DOHH2 (cell line): ENCODE measurements at regions not wholly inside any gene's neighbourhood (a gene's known extent, or its start where the extent isn't known, plus 50 kb on each side); places are given as distances from the start of the nearest gene placed in this dataset.

Experiments used
- H3F3A ChIP-seq: fragments of 200-600 bp; sonication (generic), shearing (Covaris generic); 2 replicates; pipeline ENCODE4 v1.6.0; 2016; ENCODE audit warnings: antibody characterized with exemption, mild to moderate bottlenecking; ENCODE audit not compliant: control insufficient read depth, insufficient read depth
- H3K27ac ChIP-seq: fragments of 200-600 bp; sonication (generic); 2 replicates; pipeline ENCODE4 v1.5.1; 2014; ENCODE audit warnings: low read depth, mild to moderate bottlenecking, low read length, moderate library complexity
- H3K27me3 ChIP-seq: fragments of 200-600 bp; sonication (generic); 2 replicates; pipeline ENCODE4 v1.6.1; 2014; ENCODE audit warnings: mild to moderate bottlenecking, low read length, mixed read lengths; ENCODE audit not compliant: control insufficient read depth
- H3K36me3 ChIP-seq: fragments of 200-600 bp; sonication (generic); 2 replicates; pipeline ENCODE4 v1.6.1; 2014; ENCODE audit warnings: mild to moderate bottlenecking, low read length, moderate library complexity, mixed read lengths; ENCODE audit not compliant: control insufficient read depth
- H3K4me1 ChIP-seq: fragments of 200-600 bp; sonication (generic); 2 replicates; pipeline ENCODE4 v1.6.1; 2014; ENCODE audit warnings: mild to moderate bottlenecking, low read length, mixed read lengths; ENCODE audit not compliant: control insufficient read depth
- H3K4me2 ChIP-seq: fragments of 200-600 bp; sonication (generic); 2 replicates; pipeline ENCODE4 v1.6.0; 2014; ENCODE audit warnings: mild to moderate bottlenecking, low read length, moderate library complexity
- H3K4me3 ChIP-seq: fragments of 200-600 bp; sonication (generic); 2 replicates; pipeline ENCODE4 v1.5.1; 2014; ENCODE audit warnings: mild to moderate bottlenecking, low read length, mixed read lengths
- H3K79me2 ChIP-seq: fragments of 200-600 bp; sonication (generic); 2 replicates; pipeline ENCODE4 v1.6.1; 2014; ENCODE audit warnings: mild to moderate bottlenecking, low read length, mixed read lengths; ENCODE audit not compliant: control insufficient read depth
- H3K9me2 ChIP-seq: fragments of 200-600 bp; sonication (generic); replicated peaks from 2 replicates; pipeline ENCODE4 v1.6.1; 2014; ENCODE audit warnings: mild to moderate bottlenecking, low read length, mixed read lengths; ENCODE audit not compliant: control insufficient read depth
- H3K9me3 ChIP-seq: fragments of 200-600 bp; sonication (generic); 2 replicates; pipeline ENCODE4 v1.6.1; 2014; ENCODE audit warnings: antibody characterized with exemption, low read length, mixed read lengths; ENCODE audit not compliant: control insufficient read depth, insufficient read depth
- H4K20me1 ChIP-seq: fragments of 200-600 bp; sonication (generic); 2 replicates; pipeline ENCODE4 v1.6.0; 2014; ENCODE audit warnings: low read depth, mild to moderate bottlenecking, antibody characterized with exemption, low read length, moderate library complexity; ENCODE audit not compliant: control insufficient read depth, insufficient read depth
- CTCF ChIP-seq: fragments of 200-600 bp; sonication (generic); IDR thresholded peaks from one replicate; pipeline ENCODE4 v1.5.1; 2014; ENCODE audit warnings: antibody characterized with exemption, mild to moderate bottlenecking, low read depth, low read length; ENCODE audit not compliant: poor library complexity, severe bottlenecking
- EZH2phosphoT487 ChIP-seq: fragments of 200-600 bp; sonication (generic); IDR thresholded peaks from 2 replicates; pipeline ENCODE4 v1.6.1; 2017; ENCODE audit warnings: borderline replicate concordance, mild to moderate bottlenecking, antibody characterized with exemption, low read length, moderate library complexity, mixed read lengths

GRCh38 chr14:38884109-38884508 is 218.9 kb downstream of the SEC23A start:
- no peaks in the 10 kb centered on the region for H3K9me3 ChIP-seq
- H3K4me2 ChIP-seq = no peak overlapping the region
- no peak overlapping the region for H3K4me3 ChIP-seq
- H3K4me1 ChIP-seq = no peaks in the 10 kb centered on the region
- no peaks in the 10 kb centered on the region for H3K27me3 ChIP-seq
- no peaks in the 10 kb centered on the region for H4K20me1 ChIP-seq
- TF ChIP-seq CTCF (no peak), EZH2phosphoT487 (no peak)
- H3K79me2 ChIP-seq = no peaks in the 10 kb centered on the region
- no peak overlapping the region for H3K27ac ChIP-seq
- no peaks in the 10 kb centered on the region for H3K9me2 ChIP-seq
- H3K36me3 ChIP-seq = no peaks in the 10 kb centered on the region
- H3F3A ChIP-seq = no peaks in the 10 kb centered on the region

GRCh38 chr14:38883127-38883526 is 219.9 kb downstream of the SEC23A start:
- Histone ChIP-seq H3K4me3 (no peak overlapping the region), H3K9me2 (no peaks in the 10 kb centered on the region), H3K27me3 (no peaks in the 10 kb centered on the region), H4K20me1 (no peaks in the 10 kb centered on the region), H3F3A (no peaks in the 10 kb centered on the region), H3K79me2 (no peaks in the 10 kb centered on the region), H3K36me3 (no peaks in the 10 kb centered on the region), H3K27ac (no peak overlapping the region), H3K4me1 (no peaks in the 10 kb centered on the region), H3K9me3 (no peaks in the 10 kb centered on the region), H3K4me2 (no peak overlapping the region)
- TF ChIP-seq EZH2phosphoT487 (no peak), CTCF (no peak)

GRCh38 chr14:38882533-38882932 is 220.5 kb downstream of the SEC23A start:
- Histone ChIP-seq H3K4me1 (no peaks in the 10 kb centered on the region), H3F3A (no peaks in the 10 kb centered on the region), H3K79me2 (no peaks in the 10 kb centered on the region), H3K27ac (no peak overlapping the region), H3K36me3 (no peaks in the 10 kb centered on the region), H3K4me3 (no peak overlapping the region), H4K20me1 (no peaks in the 10 kb centered on the region), H3K9me2 (no peaks in the 10 kb centered on the region), H3K9me3 (no peaks in the 10 kb centered on the region), H3K27me3 (0 out of 2 replicates have a peak, but pooled peaks cover 3% of the 10 kb centered on the region), H3K4me2 (no peak overlapping the region)
- no peak for TF ChIP-seq EZH2phosphoT487
- TF ChIP-seq CTCF = no peak
